H1 (cell line): ENCODE measurements at regions not wholly inside any gene's neighbourhood (a gene's known extent, or its start where the extent isn't known, plus 50 kb on each side); places are given as distances from the start of the nearest gene placed in this dataset.

Source experiments
- CTCF ChIA-PET: fragments of 300-600 bp; sonication (Branson Sonifier 250); formaldehyde crosslinking; loops from one replicate; lab custom pipeline; 2021; ENCODE audit not compliant: partially characterized antibody; lab: Charles Lee
- POLR2A ChIA-PET: fragments of 300-600 bp; sonication (Branson Sonifier 250); formaldehyde crosslinking; loops from one replicate; lab custom pipeline; 2021; ENCODE audit warnings: inconsistent platforms; ENCODE audit not compliant: partially characterized antibody; lab: Charles Lee
- DNase-seq, 2 experiments: peaks; one replicate each; pipeline versions ENCODE4 v3.0.0 to v3.0.0-alpha.2; 2010 to 2022; ENCODE audit warnings: low spot score in 2 of 2, low read depth in 1 of 2, mixed read lengths in 1 of 2
- FAIRE-seq: peaks from 2 replicates; lab custom pipeline; 2011; peaks lifted over from hg19 to GRCh38; lab: Jason Lieb, UNC
- H2AFZ ChIP-seq: 2 replicates; pipeline ENCODE4 v1.8.1; 2012; ENCODE audit warnings: low read length, inconsistent platforms
- H2AK5ac ChIP-seq: 2 replicates; pipeline ENCODE4 v1.6.1; 2013; ENCODE audit warnings: low read depth, low read length
- H2BK120ac ChIP-seq: replicated peaks from 2 replicates; pipeline ENCODE3; 2013; ENCODE audit warnings: low read depth, low read length, inconsistent platforms
- H2BK12ac ChIP-seq: 2 replicates; pipeline ENCODE4 v1.6.1; 2013; ENCODE audit warnings: low read depth, low read length
- H2BK15ac ChIP-seq: 2 replicates; pipeline ENCODE4 v1.6.1; 2013; ENCODE audit warnings: low read length
- H2BK20ac ChIP-seq: 2 replicates; pipeline ENCODE4 v1.6.1; 2013; ENCODE audit warnings: low read length
- H2BK5ac ChIP-seq: 2 replicates; pipeline ENCODE4 v1.6.1; 2013; ENCODE audit warnings: low read depth, low read length
- H3K14ac ChIP-seq: 2 replicates; pipeline ENCODE4 v1.6.1; 2013; ENCODE audit warnings: inconsistent platforms; ENCODE audit not compliant: insufficient read length
- H3K18ac ChIP-seq: 2 replicates; pipeline ENCODE4 v1.6.1; 2013; ENCODE audit warnings: low read length; ENCODE audit errors: extremely low read depth
- H3K23ac ChIP-seq: 2 replicates; pipeline ENCODE4 v1.6.1; 2013; ENCODE audit warnings: inconsistent platforms; ENCODE audit not compliant: insufficient read length
- H3K23me2 ChIP-seq: 2 replicates; pipeline ENCODE4 v1.6.1; 2013; ENCODE audit warnings: low read depth, low read length
- H3K27ac ChIP-seq: 2 replicates; pipeline ENCODE4 v1.6.1; 2011; ENCODE audit warnings: low read depth, low read length, inconsistent platforms
- H3K27me3 ChIP-seq, 4 experiments: replicated peaks in 1 of 4; 1 replicate in 1 of 4; 2 replicates in 3 of 4; pipeline versions ENCODE4 v1.6.1 to v1.8.1; 2011 to 2013; ENCODE audit warnings: low read length in 3 of 4, mild to moderate bottlenecking in 3 of 4, inconsistent platforms in 2 of 4, mixed read lengths in 2 of 4, moderate library complexity in 1 of 4; ENCODE audit not compliant: control insufficient read depth in 3 of 4, insufficient read depth in 3 of 4; ENCODE audit errors: extremely low read depth in 1 of 4
- H3K36me3 ChIP-seq, 4 experiments: 2 replicates each; pipeline versions ENCODE4 v1.6.1 to v1.8.1; 2011 to 2013; ENCODE audit warnings: mild to moderate bottlenecking in 4 of 4, low read length in 3 of 4, moderate library complexity in 2 of 4, control low read depth in 1 of 4, inconsistent platforms in 1 of 4; ENCODE audit not compliant: insufficient read depth in 4 of 4, control insufficient read depth in 2 of 4
- H3K4ac ChIP-seq: replicated peaks from 2 replicates; pipeline ENCODE3; 2013; ENCODE audit warnings: low read length, low read depth, mixed read lengths, inconsistent platforms; ENCODE audit not compliant: insufficient read length
- H3K4me1 ChIP-seq, 4 experiments: replicated peaks in 1 of 4; 1 replicate in 1 of 4; 2 replicates in 3 of 4; pipeline versions ENCODE4 v1.6.1 to v1.8.1; 2011 to 2013; ENCODE audit warnings: low read length in 3 of 4, inconsistent platforms in 2 of 4, mixed read lengths in 1 of 4; ENCODE audit not compliant: insufficient read depth in 4 of 4, control insufficient read depth in 3 of 4
- H3K4me2 ChIP-seq, 2 experiments: 2 replicates each; pipeline versions ENCODE4 v1.6.1 to v1.8.1; 2011 to 2013; ENCODE audit warnings: low read depth in 2 of 2, low read length in 2 of 2, control low read depth in 1 of 2, inconsistent platforms in 1 of 2, mild to moderate bottlenecking in 1 of 2; ENCODE audit not compliant: insufficient read depth in 1 of 2
- H3K4me3 ChIP-seq, 4 experiments: fragments of 200-600, 300-600 bp in 1 of 4; sonication (generic), shearing (Covaris generic), sonication (Bioruptor Twin) in 1 of 4; 2 replicates each; pipeline versions ENCODE4 v1.5.1 to v1.8.1; 2011 to 2016; ENCODE audit warnings: low read length in 4 of 4, low read depth in 3 of 4, control low read depth in 2 of 4, inconsistent platforms in 2 of 4, mild to moderate bottlenecking in 2 of 4, mixed read lengths in 1 of 4, moderate library complexity in 1 of 4; ENCODE audit not compliant: insufficient read depth in 2 of 4; ENCODE audit errors: extremely low read depth in 1 of 4
- H3K56ac ChIP-seq: replicated peaks from 2 replicates; pipeline ENCODE3; 2013; ENCODE audit warnings: low read depth, mild to moderate bottlenecking, mixed read lengths, low read length, inconsistent platforms; ENCODE audit not compliant: insufficient read length
- H3K79me1 ChIP-seq: 2 replicates; pipeline ENCODE4 v1.6.1; 2013; ENCODE audit warnings: low read depth, low read length, control low read depth
- H3K79me2 ChIP-seq, 2 experiments: 2 replicates each; pipeline versions ENCODE4 v1.6.1 to v1.8.1; 2012 to 2013; ENCODE audit warnings: low read length in 2 of 2, mild to moderate bottlenecking in 2 of 2, inconsistent platforms in 1 of 2; ENCODE audit not compliant: insufficient read depth in 2 of 2, control insufficient read depth in 1 of 2
- H3K9ac ChIP-seq, 4 experiments: replicated peaks in 1 of 4; 1 replicate in 1 of 4; 2 replicates in 3 of 4; pipeline versions ENCODE4 v1.6.1 to v1.8.1; 2011 to 2013; ENCODE audit warnings: low read depth in 3 of 4, low read length in 3 of 4, control low read depth in 2 of 4, mild to moderate bottlenecking in 2 of 4, moderate library complexity in 2 of 4, inconsistent platforms in 1 of 4; ENCODE audit errors: extremely low read depth in 1 of 4
- H3K9me3 ChIP-seq, 2 experiments: 2 replicates each; pipeline versions ENCODE4 v1.6.1 to v1.8.1; 2012 to 2013; ENCODE audit warnings: mild to moderate bottlenecking in 2 of 2, moderate library complexity in 2 of 2, control low read depth in 1 of 2, inconsistent platforms in 1 of 2, low read depth in 1 of 2, low read length in 1 of 2, mixed read lengths in 1 of 2; ENCODE audit not compliant: insufficient read depth in 2 of 2
- H4K20me1 ChIP-seq, 2 experiments: replicated peaks in 1 of 2; 2 replicates each; pipeline versions ENCODE3 to v1.8.1; 2011 to 2013; ENCODE audit warnings: inconsistent platforms in 2 of 2, low read length in 2 of 2, mild to moderate bottlenecking in 1 of 2; ENCODE audit not compliant: insufficient read depth in 2 of 2, control insufficient read depth in 1 of 2
- H4K5ac ChIP-seq: 2 replicates; pipeline ENCODE4 v1.6.1; 2013; ENCODE audit warnings: low read length, low read depth, mixed read lengths, inconsistent platforms; ENCODE audit not compliant: insufficient read length
- H4K8ac ChIP-seq: 2 replicates; pipeline ENCODE4 v1.8.0; 2013; ENCODE audit warnings: mild to moderate bottlenecking, moderate library complexity, low read length, inconsistent platforms; ENCODE audit not compliant: insufficient read depth; ENCODE audit errors: extremely low read depth
- H4K91ac ChIP-seq: replicated peaks from 2 replicates; pipeline ENCODE3; 2013; ENCODE audit warnings: low read length, mixed read lengths, inconsistent platforms; ENCODE audit not compliant: insufficient read length
- CTBP2 ChIP-seq: IDR thresholded peaks from 2 replicates; pipeline ENCODE4 v1.7.0; 2011; ENCODE audit warnings: borderline replicate concordance, mild to moderate bottlenecking, moderate library complexity, mixed read lengths, low read length; ENCODE audit not compliant: insufficient read depth, insufficient read length
- HDAC6 ChIP-seq: IDR thresholded peaks from one replicate; pipeline ENCODE4 v1.7.1; 2012; ENCODE audit warnings: low read depth, mild to moderate bottlenecking, inconsistent platforms, low read length, moderate library complexity
- SAP30 ChIP-seq: fragments of 300-600 bp; sonication (generic); IDR thresholded peaks from 2 replicates; pipeline ENCODE4 v1.7.1; 2012; ENCODE audit warnings: low read length, moderate library complexity, mild to moderate bottlenecking, inconsistent platforms; ENCODE audit not compliant: insufficient read depth, insufficient replicate concordance
- SIN3A ChIP-seq, 2 experiments: IDR thresholded peaks in 1 of 2; conservative IDR thresholded peaks in 1 of 2; 2 replicates each; pipeline ENCODE4 v1.6.1; 2011 to 2012; ENCODE audit warnings: low read length in 2 of 2, improper control_type of control experiment in 1 of 2, low read depth in 1 of 2, mild to moderate bottlenecking in 1 of 2
- SIRT6 ChIP-seq: IDR thresholded peaks from one replicate; pipeline ENCODE4 v1.7.1; 2012; ENCODE audit warnings: low read length, inconsistent platforms
- TCF12 ChIP-seq: IDR thresholded peaks from 2 replicates; pipeline ENCODE4 v1.6.1; 2011; ENCODE audit warnings: low read depth, mild to moderate bottlenecking, low read length
- WGBS, 2 experiments: shearing (Covaris generic) in 1 of 2; methylation state at CpG; one replicate each; pipeline versions ENCODE4 v1.1.6 to v1.1.7; 2013 to 2015; ENCODE audit warnings: low lambda C conversion rate in 2 of 2, mixed read lengths in 2 of 2, inconsistent platforms in 1 of 2, low coverage in 1 of 2, missing lambda C conversion rate in 1 of 2; ENCODE audit not compliant: insufficient replicate concordance in 2 of 2, insufficient coverage in 1 of 2, insufficient read length in 1 of 2; ENCODE audit errors: extremely low coverage in 1 of 2, missing lambda C conversion rate in 1 of 2; 5-methylcytosine and 5-hydroxymethylcytosine counted together
- TF ChIP-seq, protein P1 (sequence below): IDR thresholded peaks from 2 replicates; pipeline ENCODE4 v1.6.1; 2012; ENCODE audit warnings: low read length, inconsistent platforms

GRCh38 chr13:63377986-63378385 lies 1962.3 kb upstream of the PCDH20 start:
- Histone ChIP-seq H2BK12ac (no peak overlapping the region), H3K23ac (no peak overlapping the region), H3K27me3 (no peaks in the 10 kb centered on the region), H3K18ac (no peak overlapping the region), H3K9me3 (no peaks in the 10 kb centered on the region; a peak in 1 of 4 replicates), H3K4me3 (no peak overlapping the region), H2BK120ac (no peak overlapping the region), H3K9ac (no peak overlapping the region), H3K23me2 (no peaks in the 10 kb centered on the region), H4K5ac (no peak overlapping the region), H2AFZ (no peak overlapping the region), H4K91ac (no peak overlapping the region), H4K8ac (no peak overlapping the region), H2BK15ac (no peak overlapping the region), H2BK5ac (no peak overlapping the region), H3K4me1 (no peaks in the 10 kb centered on the region), H3K4ac (no peak overlapping the region), H3K4me2 (no peak overlapping the region), H2BK20ac (no peak overlapping the region), H3K56ac (no peak overlapping the region), H3K14ac (no peak overlapping the region), H3K36me3 (no peaks in the 10 kb centered on the region), H4K20me1 (no peaks in the 10 kb centered on the region), H3K27ac (no peak overlapping the region), H3K79me1 (no peaks in the 10 kb centered on the region), H3K79me2 (no peaks in the 10 kb centered on the region), H2AK5ac (no peak overlapping the region)
- FAIRE-seq (no peak), DNase-seq (no peak)
- CTCF ChIA-PET = no interaction called here
- POLR2A ChIA-PET = no interaction called here
- 97% methylated on average over 2 of the region's 2 CpGs; no CpG with 5 or more reads in 1 of the 2 experiments for WGBS, 2 experiments
- TF ChIP-seq TCF12 (no peak), CTBP2 (no peak), SAP30 (no peak), HDAC6 (no peak), SIRT6 (no peak), SIN3A (conservative IDR thresholded peaks at IDR 0.05 in 1 of 2, IDR thresholded peaks at IDR 0.05 in 1 of 2; ENCODE audit: low read depth in 1 of 2, low read length in 2 of 2) (no peak)
- TF ChIP-seq, protein P1, sequence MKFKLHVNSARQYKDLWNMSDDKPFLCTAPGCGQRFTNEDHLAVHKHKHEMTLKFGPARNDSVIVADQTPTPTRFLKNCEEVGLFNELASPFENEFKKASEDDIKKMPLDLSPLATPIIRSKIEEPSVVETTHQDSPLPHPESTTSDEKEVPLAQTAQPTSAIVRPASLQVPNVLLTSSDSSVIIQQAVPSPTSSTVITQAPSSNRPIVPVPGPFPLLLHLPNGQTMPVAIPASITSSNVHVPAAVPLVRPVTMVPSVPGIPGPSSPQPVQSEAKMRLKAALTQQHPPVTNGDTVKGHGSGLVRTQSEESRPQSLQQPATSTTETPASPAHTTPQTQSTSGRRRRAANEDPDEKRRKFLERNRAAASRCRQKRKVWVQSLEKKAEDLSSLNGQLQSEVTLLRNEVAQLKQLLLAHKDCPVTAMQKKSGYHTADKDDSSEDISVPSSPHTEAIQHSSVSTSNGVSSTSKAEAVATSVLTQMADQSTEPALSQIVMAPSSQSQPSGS = no peak
